H1 (cell line): ENCODE measurements at regions not wholly inside any gene's neighbourhood (a gene's known extent, or its start where the extent isn't known, plus 50 kb on each side); places are given as distances from the start of the nearest gene placed in this dataset.
A peak's percentile ranks its signal among the peaks of the same experiment; 100 is the strongest.
"Not testable (repeated sequence)": the region's sequence is repeated elsewhere in the genome, so short reads cannot be mapped to it uniquely, and the experiment has no call there.

ENCODE experiments used
- CTCF ChIA-PET: fragments of 300-600 bp; sonication (Branson Sonifier 250); formaldehyde crosslinking; loops from one replicate; lab custom pipeline; 2021; ENCODE audit not compliant: partially characterized antibody; lab: Charles Lee
- POLR2A ChIA-PET: fragments of 300-600 bp; sonication (Branson Sonifier 250); formaldehyde crosslinking; loops from one replicate; lab custom pipeline; 2021; ENCODE audit warnings: inconsistent platforms; ENCODE audit not compliant: partially characterized antibody; lab: Charles Lee
- DNase-seq, 2 experiments: peaks; one replicate each; pipeline versions ENCODE4 v3.0.0 to v3.0.0-alpha.2; 2010 to 2022; ENCODE audit warnings: low spot score in 2 of 2, low read depth in 1 of 2, mixed read lengths in 1 of 2
- FAIRE-seq: peaks from 2 replicates; lab custom pipeline; 2011; peaks lifted over from hg19 to GRCh38; lab: Jason Lieb, UNC
- H2AFZ ChIP-seq: 2 replicates; pipeline ENCODE4 v1.8.1; 2012; ENCODE audit warnings: low read length, inconsistent platforms
- H2AK5ac ChIP-seq: 2 replicates; pipeline ENCODE4 v1.6.1; 2013; ENCODE audit warnings: low read depth, low read length
- H2BK120ac ChIP-seq: replicated peaks from 2 replicates; pipeline ENCODE3; 2013; ENCODE audit warnings: low read depth, low read length, inconsistent platforms
- H2BK12ac ChIP-seq: 2 replicates; pipeline ENCODE4 v1.6.1; 2013; ENCODE audit warnings: low read depth, low read length
- H2BK15ac ChIP-seq: 2 replicates; pipeline ENCODE4 v1.6.1; 2013; ENCODE audit warnings: low read length
- H2BK20ac ChIP-seq: 2 replicates; pipeline ENCODE4 v1.6.1; 2013; ENCODE audit warnings: low read length
- H2BK5ac ChIP-seq: 2 replicates; pipeline ENCODE4 v1.6.1; 2013; ENCODE audit warnings: low read depth, low read length
- H3K14ac ChIP-seq: 2 replicates; pipeline ENCODE4 v1.6.1; 2013; ENCODE audit warnings: inconsistent platforms; ENCODE audit not compliant: insufficient read length
- H3K18ac ChIP-seq: 2 replicates; pipeline ENCODE4 v1.6.1; 2013; ENCODE audit warnings: low read length; ENCODE audit errors: extremely low read depth
- H3K23ac ChIP-seq: 2 replicates; pipeline ENCODE4 v1.6.1; 2013; ENCODE audit warnings: inconsistent platforms; ENCODE audit not compliant: insufficient read length
- H3K23me2 ChIP-seq: 2 replicates; pipeline ENCODE4 v1.6.1; 2013; ENCODE audit warnings: low read depth, low read length
- H3K27ac ChIP-seq: 2 replicates; pipeline ENCODE4 v1.6.1; 2011; ENCODE audit warnings: low read depth, low read length, inconsistent platforms
- H3K27me3 ChIP-seq, 4 experiments: replicated peaks in 1 of 4; 1 replicate in 1 of 4; 2 replicates in 3 of 4; pipeline versions ENCODE4 v1.6.1 to v1.8.1; 2011 to 2013; ENCODE audit warnings: low read length in 3 of 4, mild to moderate bottlenecking in 3 of 4, inconsistent platforms in 2 of 4, mixed read lengths in 2 of 4, moderate library complexity in 1 of 4; ENCODE audit not compliant: control insufficient read depth in 3 of 4, insufficient read depth in 3 of 4; ENCODE audit errors: extremely low read depth in 1 of 4
- H3K36me3 ChIP-seq, 4 experiments: 2 replicates each; pipeline versions ENCODE4 v1.6.1 to v1.8.1; 2011 to 2013; ENCODE audit warnings: mild to moderate bottlenecking in 4 of 4, low read length in 3 of 4, moderate library complexity in 2 of 4, control low read depth in 1 of 4, inconsistent platforms in 1 of 4; ENCODE audit not compliant: insufficient read depth in 4 of 4, control insufficient read depth in 2 of 4
- H3K4ac ChIP-seq: replicated peaks from 2 replicates; pipeline ENCODE3; 2013; ENCODE audit warnings: low read length, low read depth, mixed read lengths, inconsistent platforms; ENCODE audit not compliant: insufficient read length
- H3K4me1 ChIP-seq, 4 experiments: replicated peaks in 1 of 4; 1 replicate in 1 of 4; 2 replicates in 3 of 4; pipeline versions ENCODE4 v1.6.1 to v1.8.1; 2011 to 2013; ENCODE audit warnings: low read length in 3 of 4, inconsistent platforms in 2 of 4, mixed read lengths in 1 of 4; ENCODE audit not compliant: insufficient read depth in 4 of 4, control insufficient read depth in 3 of 4
- H3K4me2 ChIP-seq, 2 experiments: 2 replicates each; pipeline versions ENCODE4 v1.6.1 to v1.8.1; 2011 to 2013; ENCODE audit warnings: low read depth in 2 of 2, low read length in 2 of 2, control low read depth in 1 of 2, inconsistent platforms in 1 of 2, mild to moderate bottlenecking in 1 of 2; ENCODE audit not compliant: insufficient read depth in 1 of 2
- H3K4me3 ChIP-seq, 4 experiments: fragments of 200-600, 300-600 bp in 1 of 4; sonication (generic), shearing (Covaris generic), sonication (Bioruptor Twin) in 1 of 4; 2 replicates each; pipeline versions ENCODE4 v1.5.1 to v1.8.1; 2011 to 2016; ENCODE audit warnings: low read length in 4 of 4, low read depth in 3 of 4, control low read depth in 2 of 4, inconsistent platforms in 2 of 4, mild to moderate bottlenecking in 2 of 4, mixed read lengths in 1 of 4, moderate library complexity in 1 of 4; ENCODE audit not compliant: insufficient read depth in 2 of 4; ENCODE audit errors: extremely low read depth in 1 of 4
- H3K56ac ChIP-seq: replicated peaks from 2 replicates; pipeline ENCODE3; 2013; ENCODE audit warnings: low read depth, mild to moderate bottlenecking, mixed read lengths, low read length, inconsistent platforms; ENCODE audit not compliant: insufficient read length
- H3K79me1 ChIP-seq: 2 replicates; pipeline ENCODE4 v1.6.1; 2013; ENCODE audit warnings: low read depth, low read length, control low read depth
- H3K79me2 ChIP-seq, 2 experiments: 2 replicates each; pipeline versions ENCODE4 v1.6.1 to v1.8.1; 2012 to 2013; ENCODE audit warnings: low read length in 2 of 2, mild to moderate bottlenecking in 2 of 2, inconsistent platforms in 1 of 2; ENCODE audit not compliant: insufficient read depth in 2 of 2, control insufficient read depth in 1 of 2
- H3K9ac ChIP-seq, 4 experiments: replicated peaks in 1 of 4; 1 replicate in 1 of 4; 2 replicates in 3 of 4; pipeline versions ENCODE4 v1.6.1 to v1.8.1; 2011 to 2013; ENCODE audit warnings: low read depth in 3 of 4, low read length in 3 of 4, control low read depth in 2 of 4, mild to moderate bottlenecking in 2 of 4, moderate library complexity in 2 of 4, inconsistent platforms in 1 of 4; ENCODE audit errors: extremely low read depth in 1 of 4
- H3K9me3 ChIP-seq, 2 experiments: 2 replicates each; pipeline versions ENCODE4 v1.6.1 to v1.8.1; 2012 to 2013; ENCODE audit warnings: mild to moderate bottlenecking in 2 of 2, moderate library complexity in 2 of 2, control low read depth in 1 of 2, inconsistent platforms in 1 of 2, low read depth in 1 of 2, low read length in 1 of 2, mixed read lengths in 1 of 2; ENCODE audit not compliant: insufficient read depth in 2 of 2
- H4K20me1 ChIP-seq, 2 experiments: replicated peaks in 1 of 2; 2 replicates each; pipeline versions ENCODE3 to v1.8.1; 2011 to 2013; ENCODE audit warnings: inconsistent platforms in 2 of 2, low read length in 2 of 2, mild to moderate bottlenecking in 1 of 2; ENCODE audit not compliant: insufficient read depth in 2 of 2, control insufficient read depth in 1 of 2
- H4K5ac ChIP-seq: 2 replicates; pipeline ENCODE4 v1.6.1; 2013; ENCODE audit warnings: low read length, low read depth, mixed read lengths, inconsistent platforms; ENCODE audit not compliant: insufficient read length
- H4K8ac ChIP-seq: 2 replicates; pipeline ENCODE4 v1.8.0; 2013; ENCODE audit warnings: mild to moderate bottlenecking, moderate library complexity, low read length, inconsistent platforms; ENCODE audit not compliant: insufficient read depth; ENCODE audit errors: extremely low read depth
- H4K91ac ChIP-seq: replicated peaks from 2 replicates; pipeline ENCODE3; 2013; ENCODE audit warnings: low read length, mixed read lengths, inconsistent platforms; ENCODE audit not compliant: insufficient read length
- WGBS, 2 experiments: shearing (Covaris generic) in 1 of 2; methylation state at CpG; one replicate each; pipeline versions ENCODE4 v1.1.6 to v1.1.7; 2013 to 2015; ENCODE audit warnings: low lambda C conversion rate in 2 of 2, mixed read lengths in 2 of 2, inconsistent platforms in 1 of 2, low coverage in 1 of 2, missing lambda C conversion rate in 1 of 2; ENCODE audit not compliant: insufficient replicate concordance in 2 of 2, insufficient coverage in 1 of 2, insufficient read length in 1 of 2; ENCODE audit errors: extremely low coverage in 1 of 2, missing lambda C conversion rate in 1 of 2; 5-methylcytosine and 5-hydroxymethylcytosine counted together

DNA sequence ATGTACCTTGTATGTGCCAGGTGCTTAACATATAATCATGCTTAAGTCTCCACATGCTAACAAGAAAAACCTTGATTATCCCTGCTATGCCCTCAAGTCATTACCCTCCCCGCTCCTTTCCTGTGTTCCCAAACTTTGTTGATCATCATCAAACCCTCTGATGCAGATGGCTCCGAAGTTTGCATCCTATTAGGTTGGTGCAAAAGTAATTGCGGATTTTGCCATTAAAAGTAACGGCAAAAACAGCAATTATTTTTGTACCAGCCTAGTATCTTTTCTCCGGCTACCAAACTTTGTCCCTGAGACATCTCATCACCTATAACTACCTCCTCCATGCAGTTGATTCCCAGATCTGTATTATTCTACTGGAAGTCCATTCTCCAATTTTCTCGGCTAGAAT, 142.6 kb downstream of the OTOP1 start:
- H3K4me3 ChIP-seq, H3K27me3 ChIP-seq, H2BK20ac ChIP-seq, DNase-seq, H3K79me1 ChIP-seq, H2AK5ac ChIP-seq, H4K5ac ChIP-seq, H3K23ac ChIP-seq, H3K4ac ChIP-seq, FAIRE-seq, H3K4me1 ChIP-seq, H3K18ac ChIP-seq, H4K20me1 ChIP-seq, H3K9ac ChIP-seq, H2BK15ac ChIP-seq, H4K91ac ChIP-seq, H2BK120ac ChIP-seq, H3K56ac ChIP-seq, H3K27ac ChIP-seq, H2AFZ ChIP-seq, H3K79me2 ChIP-seq, H2BK5ac ChIP-seq, H3K23me2 ChIP-seq, H3K4me2 ChIP-seq, H3K14ac ChIP-seq, H4K8ac ChIP-seq, POLR2A ChIA-PET, H2BK12ac ChIP-seq, H3K36me3 ChIP-seq, H3K9me3 ChIP-seq, CTCF ChIA-PET: not testable (repeated sequence)
- WGBS, 2 experiments, result 88% methylated on average over 6 of the region's 6 CpGs; no CpG with 5 or more reads in 1 of the 2 experiments

- H3K18ac ChIP-seq, H3K56ac ChIP-seq, H2BK15ac ChIP-seq, H4K8ac ChIP-seq, H3K9ac ChIP-seq, H3K23ac ChIP-seq, H3K14ac ChIP-seq, FAIRE-seq, H3K4me3 ChIP-seq, H3K4me1 ChIP-seq, H4K91ac ChIP-seq, H4K20me1 ChIP-seq, H2BK120ac ChIP-seq, H3K9me3 ChIP-seq, H3K36me3 ChIP-seq, H3K4me2 ChIP-seq, H3K79me1 ChIP-seq, H3K4ac ChIP-seq, H2BK5ac ChIP-seq, H3K23me2 ChIP-seq, H3K27ac ChIP-seq, H4K5ac ChIP-seq, H3K27me3 ChIP-seq, POLR2A ChIA-PET, DNase-seq, H3K79me2 ChIP-seq, H2BK20ac ChIP-seq, H2AFZ ChIP-seq: not testable (repeated sequence)
- Histone ChIP-seq H2BK12ac (peak overlapping the region; percentile 43; the same call in 1 of the 2 replicates), H2AK5ac (0 out of 2 replicates have a peak overlapping the region, but pooled peaks have one; percentile 65)
- CTCF ChIA-PET, result interaction anchor here (0.9 to 1.1 kb wide), 4 partner anchors 17 to 139 kb away, joined by 3 to 5 read pairs (median 4); no protein-coding TSS in a partner anchor
- WGBS, 2 experiments, result 80% methylated on average over 7 of the region's 7 CpGs; no CpG with 5 or more reads in 1 of the 2 experiments
Observed at GRCh38 chr4:4089716-4090419, 136.9 kb downstream of the OTOP1 start.
